ENCODE measurements at regions not wholly inside any gene's neighbourhood (a gene's known extent, or its start where the extent isn't known, plus 50 kb on each side); places are given as distances from the start of the nearest gene placed in this dataset.

- Histone ChIP-seq H3K27ac (ENCODE audit: low read depth, low read length) (no peak overlapping the region), H3K27me3 (ENCODE audit: low read length) (no peaks in the 10 kb centered on the region), H3K9ac (ENCODE audit: low read length) (no peak overlapping the region), H2AFZ (ENCODE audit: low read depth, low read length, severe bottlenecking) (no peak overlapping the region), H3K36me3 (ENCODE audit: low read length) (no peaks in the 10 kb centered on the region), H3K79me2 (ENCODE audit: insufficient read depth, low read length) (no peaks in the 10 kb centered on the region), H4K20me1 (ENCODE audit: low read depth, low read length) (no peaks in the 10 kb centered on the region), H3K9me2 (replicated peaks; ENCODE audit: insufficient read depth, low read length) (no peaks in the 10 kb centered on the region), H3K4me2 (ENCODE audit: low read depth, low read length, poor library complexity, severe bottlenecking) (no peak overlapping the region), H3K9me3 (ENCODE audit: insufficient read depth, low read length) (no peaks in the 10 kb centered on the region), H3F3A (ENCODE audit: insufficient read depth) (no peaks in the 10 kb centered on the region), H3K4me3 (ENCODE audit: insufficient read depth, low read length, poor library complexity, severe bottlenecking) (no peak overlapping the region)
- TF ChIP-seq, protein P1, sequence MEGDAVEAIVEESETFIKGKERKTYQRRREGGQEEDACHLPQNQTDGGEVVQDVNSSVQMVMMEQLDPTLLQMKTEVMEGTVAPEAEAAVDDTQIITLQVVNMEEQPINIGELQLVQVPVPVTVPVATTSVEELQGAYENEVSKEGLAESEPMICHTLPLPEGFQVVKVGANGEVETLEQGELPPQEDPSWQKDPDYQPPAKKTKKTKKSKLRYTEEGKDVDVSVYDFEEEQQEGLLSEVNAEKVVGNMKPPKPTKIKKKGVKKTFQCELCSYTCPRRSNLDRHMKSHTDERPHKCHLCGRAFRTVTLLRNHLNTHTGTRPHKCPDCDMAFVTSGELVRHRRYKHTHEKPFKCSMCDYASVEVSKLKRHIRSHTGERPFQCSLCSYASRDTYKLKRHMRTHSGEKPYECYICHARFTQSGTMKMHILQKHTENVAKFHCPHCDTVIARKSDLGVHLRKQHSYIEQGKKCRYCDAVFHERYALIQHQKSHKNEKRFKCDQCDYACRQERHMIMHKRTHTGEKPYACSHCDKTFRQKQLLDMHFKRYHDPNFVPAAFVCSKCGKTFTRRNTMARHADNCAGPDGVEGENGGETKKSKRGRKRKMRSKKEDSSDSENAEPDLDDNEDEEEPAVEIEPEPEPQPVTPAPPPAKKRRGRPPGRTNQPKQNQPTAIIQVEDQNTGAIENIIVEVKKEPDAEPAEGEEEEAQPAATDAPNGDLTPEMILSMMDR (IDR thresholded peaks at IDR 0.05; ENCODE audit: insufficient read depth, low read length, poor library complexity, severe bottlenecking): no peak
- no peak for TF ChIP-seq EZH2phosphoT487 (conservative IDR thresholded peaks at IDR 0.05; ENCODE audit: low read length)
Observed at GRCh38 chr22:48146426-48146825, 1384.0 kb downstream of the TBC1D22A start.

- no peak overlapping the region for H3K9ac ChIP-seq (ENCODE audit: low read length)
- H3K27me3 ChIP-seq (ENCODE audit: low read length): no peaks in the 10 kb centered on the region
- no peaks in the 10 kb centered on the region for H3K36me3 ChIP-seq (ENCODE audit: low read length)
- H3F3A ChIP-seq (ENCODE audit: insufficient read depth): no peaks in the 10 kb centered on the region
- H3K4me2 ChIP-seq (ENCODE audit: low read depth, low read length, poor library complexity, severe bottlenecking): no peak overlapping the region
- no peaks in the 10 kb centered on the region for H3K79me2 ChIP-seq (ENCODE audit: insufficient read depth, low read length)
- no peaks in the 10 kb centered on the region for H3K9me3 ChIP-seq (ENCODE audit: insufficient read depth, low read length)
- no peak for TF ChIP-seq EZH2phosphoT487 (conservative IDR thresholded peaks at IDR 0.05; ENCODE audit: low read length)
- TF ChIP-seq, protein P1 (IDR thresholded peaks at IDR 0.05; ENCODE audit: insufficient read depth, low read length, poor library complexity, severe bottlenecking): no peak
- H4K20me1 ChIP-seq (ENCODE audit: low read depth, low read length): no peaks in the 10 kb centered on the region
- no peak overlapping the region for H2AFZ ChIP-seq (ENCODE audit: low read depth, low read length, severe bottlenecking)
- no peaks in the 10 kb centered on the region for H3K9me2 ChIP-seq (replicated peaks; ENCODE audit: insufficient read depth, low read length)
- H3K27ac ChIP-seq (ENCODE audit: low read depth, low read length): no peak overlapping the region
- no peak overlapping the region for H3K4me3 ChIP-seq (ENCODE audit: insufficient read depth, low read length, poor library complexity, severe bottlenecking)
Observed at GRCh38 chr22:48145738-48146137, 1383.3 kb downstream of the TBC1D22A start.

DNA sequence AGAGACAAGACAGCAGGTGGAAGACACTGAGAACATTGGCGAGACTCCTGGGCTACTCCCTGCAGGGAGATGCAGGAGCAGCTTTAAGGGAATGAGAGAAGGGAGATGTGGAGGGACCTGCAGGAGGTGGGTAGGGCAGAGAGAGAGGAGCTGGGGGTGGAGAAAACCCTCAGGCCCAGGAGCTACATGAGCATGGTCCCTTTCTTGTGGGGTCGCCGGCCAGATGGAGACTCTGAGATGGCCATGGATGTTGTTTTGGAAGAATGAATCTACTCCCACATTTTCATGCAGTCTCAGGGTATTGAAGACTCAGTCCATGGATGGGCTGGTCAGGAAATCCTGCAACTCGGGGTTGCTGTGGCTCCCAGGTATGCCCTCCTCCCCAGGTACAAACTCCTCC lies 1381.9 kb downstream of the TBC1D22A start:
- no peak overlapping the region for H3K27ac ChIP-seq (ENCODE audit: low read depth, low read length)
- H3K9me3 ChIP-seq (ENCODE audit: insufficient read depth, low read length): no peaks in the 10 kb centered on the region
- no peaks in the 10 kb centered on the region for H3K9me2 ChIP-seq (replicated peaks; ENCODE audit: insufficient read depth, low read length)
- no peaks in the 10 kb centered on the region for H3K79me2 ChIP-seq (ENCODE audit: insufficient read depth, low read length)
- H3K9ac ChIP-seq (ENCODE audit: low read length): no peak overlapping the region
- H3K27me3 ChIP-seq (ENCODE audit: low read length): no peaks in the 10 kb centered on the region
- no peaks in the 10 kb centered on the region for H4K20me1 ChIP-seq (ENCODE audit: low read depth, low read length)
- no peak overlapping the region for H3K4me2 ChIP-seq (ENCODE audit: low read depth, low read length, poor library complexity, severe bottlenecking)
- no peak overlapping the region for H2AFZ ChIP-seq (ENCODE audit: low read depth, low read length, severe bottlenecking)
- TF ChIP-seq, protein P1 (IDR thresholded peaks at IDR 0.05; ENCODE audit: insufficient read depth, low read length, poor library complexity, severe bottlenecking): no peak
- TF ChIP-seq EZH2phosphoT487 (conservative IDR thresholded peaks at IDR 0.05; ENCODE audit: low read length): no peak
- H3F3A ChIP-seq (ENCODE audit: insufficient read depth): no peaks in the 10 kb centered on the region
- no peaks in the 10 kb centered on the region for H3K36me3 ChIP-seq (ENCODE audit: low read length)
- H3K4me3 ChIP-seq (ENCODE audit: insufficient read depth, low read length, poor library complexity, severe bottlenecking): no peak overlapping the region
